ENCODE measurements at regions not wholly inside any gene's neighbourhood (a gene's known extent, or its start where the extent isn't known, plus 50 kb on each side); places are given as distances from the start of the nearest gene placed in this dataset.

GRCh38 chr5:34533582-34534522 lies 122.3 kb upstream of the RAI14 start:
- Histone ChIP-seq H3K9me2 (ENCODE audit: low read depth, low read length) (no peaks in the 10 kb centered on the region), H3K27me3 (ENCODE audit: insufficient read depth, low read length) (no peaks in the 10 kb centered on the region), H3K9ac (ENCODE audit: low read length) (no peak overlapping the region), H3F3A (ENCODE audit: insufficient read depth, low read length) (no peaks in the 10 kb centered on the region), H2AFZ (ENCODE audit: low read length) (no peak overlapping the region), H3K4me1 (ENCODE audit: insufficient read depth, low read length, severe bottlenecking) (no peaks in the 10 kb centered on the region), H4K20me1 (ENCODE audit: insufficient read depth, low read length) (no peaks in the 10 kb centered on the region), H3K79me2 (ENCODE audit: insufficient read depth, low read length) (no peaks in the 10 kb centered on the region), H3K4me2 (ENCODE audit: low read length) (no peak overlapping the region), H3K36me3 (ENCODE audit: insufficient read depth, low read length) (no peaks in the 10 kb centered on the region), H3K27ac (ENCODE audit: low read depth, low read length, poor library complexity, severe bottlenecking) (no peak overlapping the region), H3K4me3 (ENCODE audit: low read depth, low read length, poor library complexity, severe bottlenecking) (no peak overlapping the region), H3K9me3 (ENCODE audit: low read length) (no peaks in the 10 kb centered on the region)
- TF ChIP-seq EZH2 (IDR thresholded peaks at IDR 0.05; ENCODE audit: borderline replicate concordance, low read length), result no peak

- Histone ChIP-seq H3K9me2 (ENCODE audit: low read depth, low read length) (no peaks in the 10 kb centered on the region), H4K20me1 (ENCODE audit: insufficient read depth, low read length) (no peaks in the 10 kb centered on the region), H3K36me3 (ENCODE audit: insufficient read depth, low read length) (no peaks in the 10 kb centered on the region), H3K4me1 (ENCODE audit: insufficient read depth, low read length, severe bottlenecking) (no peaks in the 10 kb centered on the region), H3K79me2 (ENCODE audit: insufficient read depth, low read length) (no peaks in the 10 kb centered on the region), H3K27ac (ENCODE audit: low read depth, low read length, poor library complexity, severe bottlenecking) (no peak overlapping the region), H3K4me2 (ENCODE audit: low read length) (no peak overlapping the region), H2AFZ (ENCODE audit: low read length) (no peak overlapping the region), H3K9ac (ENCODE audit: low read length) (no peak overlapping the region), H3K27me3 (ENCODE audit: insufficient read depth, low read length) (no peaks in the 10 kb centered on the region), H3K4me3 (ENCODE audit: low read depth, low read length, poor library complexity, severe bottlenecking) (no peak overlapping the region), H3K9me3 (ENCODE audit: low read length) (no peaks in the 10 kb centered on the region), H3F3A (ENCODE audit: insufficient read depth, low read length) (no peaks in the 10 kb centered on the region)
- TF ChIP-seq EZH2 (IDR thresholded peaks at IDR 0.05; ENCODE audit: borderline replicate concordance, low read length) (no peak), CTCF (IDR thresholded peaks at IDR 0.05; ENCODE audit: low read length) (no peak)
Measured at GRCh38 chr5:34534523-34535103, 121.5 kb upstream of the RAI14 start.

GRCh38 chr5:34535433-34535832 lies 120.7 kb upstream of the RAI14 start:
- H4K20me1 ChIP-seq (ENCODE audit: insufficient read depth, low read length), result no peaks in the 10 kb centered on the region
- H3K9ac ChIP-seq (ENCODE audit: low read length), result no peak overlapping the region
- H3K4me3 ChIP-seq (ENCODE audit: low read depth, low read length, poor library complexity, severe bottlenecking), result no peak overlapping the region
- no peak for TF ChIP-seq EZH2 (IDR thresholded peaks at IDR 0.05; ENCODE audit: borderline replicate concordance, low read length)
- TF ChIP-seq CTCF (IDR thresholded peaks at IDR 0.05; ENCODE audit: low read length), result no peak
- no peak overlapping the region for H3K27ac ChIP-seq (ENCODE audit: low read depth, low read length, poor library complexity, severe bottlenecking)
- H3K4me2 ChIP-seq (ENCODE audit: low read length), result no peak overlapping the region
- H3K4me1 ChIP-seq (ENCODE audit: insufficient read depth, low read length, severe bottlenecking), result no peaks in the 10 kb centered on the region
- H3K36me3 ChIP-seq (ENCODE audit: insufficient read depth, low read length), result no peaks in the 10 kb centered on the region
- H2AFZ ChIP-seq (ENCODE audit: low read length), result no peak overlapping the region
- H3K9me2 ChIP-seq (ENCODE audit: low read depth, low read length), result no peaks in the 10 kb centered on the region
- H3F3A ChIP-seq (ENCODE audit: insufficient read depth, low read length), result no peaks in the 10 kb centered on the region
- no peaks in the 10 kb centered on the region for H3K27me3 ChIP-seq (ENCODE audit: insufficient read depth, low read length)
- no peaks in the 10 kb centered on the region for H3K9me3 ChIP-seq (ENCODE audit: low read length)
- H3K79me2 ChIP-seq (ENCODE audit: insufficient read depth, low read length), result no peaks in the 10 kb centered on the region

Data from OCI-LY1 (cell line).